ENCODE measurements at regions not wholly inside any gene's neighbourhood (a gene's known extent, or its start where the extent isn't known, plus 50 kb on each side); places are given as distances from the start of the nearest gene placed in this dataset.

- TF ChIP-seq EZH2phosphoT487 (IDR thresholded peaks at IDR 0.05; ENCODE audit: insufficient read depth, low read depth) (no peak), EZH2 (IDR thresholded peaks at IDR 0.05; ENCODE audit: insufficient read depth, poor library complexity, severe bottlenecking) (no peak)
Measured at GRCh38 chr17:79500745-79501618, 109.9 kb downstream of the RBFOX3 start.

All from GM23248 (cell line).